Fibroblast of skin of left biceps (primary cell): ENCODE measurements at regions not wholly inside any gene's neighbourhood (a gene's known extent, or its start where the extent isn't known, plus 50 kb on each side); places are given as distances from the start of the nearest gene placed in this dataset.
"Not testable (repeated sequence)": the region's sequence is repeated elsewhere in the genome, so short reads cannot be mapped to it uniquely, and the experiment has no call there.

Experiments
- DNase-seq, 2 experiments: peaks; one replicate each; pipeline ENCODE4 v3.0.0-alpha.2; 2013; ENCODE audit warnings: low read depth in 2 of 2

DNA sequence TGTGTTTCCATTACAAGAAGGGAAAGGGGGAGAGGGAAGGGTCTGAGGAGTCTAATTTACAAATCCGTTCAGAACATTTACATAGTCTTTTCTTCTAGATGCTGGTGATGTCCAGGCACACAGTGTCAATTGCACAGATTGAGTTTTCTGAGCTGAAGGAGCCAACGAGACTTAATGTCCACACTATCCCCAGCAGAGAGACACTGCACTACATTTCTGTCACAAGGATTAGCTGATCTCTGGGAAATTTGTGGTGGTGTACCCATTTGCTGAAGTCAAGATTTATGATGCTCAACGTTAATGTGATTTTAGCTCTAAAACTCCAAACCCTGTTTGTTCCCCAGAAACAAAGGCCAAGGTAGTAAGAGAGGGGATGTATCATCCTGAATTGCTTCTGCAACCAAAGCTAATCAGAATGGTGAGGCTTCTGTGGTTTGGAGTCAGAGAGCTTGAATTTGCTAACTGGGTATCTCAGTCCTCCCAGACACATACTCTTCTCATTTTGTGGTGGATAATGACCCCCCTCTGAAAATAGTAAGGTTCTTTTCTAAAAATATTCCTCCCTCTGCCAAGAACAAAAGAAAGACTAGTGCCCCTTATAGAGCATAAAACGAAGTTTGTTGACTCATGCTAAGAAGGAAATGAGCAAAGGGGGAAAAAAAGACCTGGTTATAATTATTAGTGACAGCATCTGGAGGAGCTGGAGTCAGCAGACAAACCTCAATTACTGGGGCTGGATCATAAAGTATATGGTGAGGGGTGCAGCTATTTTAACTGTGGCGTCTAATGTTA lies 416.9 kb downstream of the PSAT1 start:
- peak; percentile 84 to 88 for DNase-seq

DNA sequence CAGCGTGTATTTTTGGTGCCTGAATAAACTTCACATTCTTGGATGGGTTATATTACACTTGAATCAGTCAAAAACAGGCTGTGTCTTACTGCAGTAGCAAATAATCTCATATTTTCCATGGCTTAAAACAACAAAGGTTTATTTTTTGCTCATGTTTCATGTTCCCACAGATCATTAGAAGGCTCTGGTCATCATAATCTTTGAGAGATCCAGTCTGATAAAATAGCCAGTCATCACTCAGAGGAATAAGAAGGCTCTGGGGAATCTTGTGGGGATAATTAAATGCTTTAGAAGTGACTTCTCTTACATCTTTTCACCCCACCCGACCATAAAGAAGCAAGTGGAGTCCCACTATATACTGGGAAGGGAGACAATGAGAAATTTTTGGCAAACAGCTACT lies 417.7 kb downstream of the PSAT1 start:
- DNase-seq: no peak

DNA sequence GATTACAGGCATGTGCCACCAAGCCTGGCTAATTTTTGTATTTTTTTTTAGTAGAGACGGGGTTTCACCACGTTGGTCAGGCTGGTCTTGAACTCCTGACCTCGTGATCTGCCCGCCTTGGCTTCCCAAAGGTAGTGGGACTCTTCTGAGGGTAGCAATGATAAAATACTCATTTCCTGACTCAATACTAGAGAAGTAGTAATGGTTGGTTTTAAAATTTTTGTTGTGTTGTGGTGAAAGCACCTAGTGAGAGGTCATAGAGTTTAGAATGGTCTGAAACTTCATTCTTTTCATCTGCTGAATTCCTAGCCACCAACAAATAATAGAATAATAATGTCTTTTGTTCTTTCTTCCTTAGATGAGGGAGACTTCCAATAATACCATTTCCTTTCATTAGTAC lies 422.1 kb downstream of the PSAT1 start:
- DNase-seq: not testable (repeated sequence)

DNA sequence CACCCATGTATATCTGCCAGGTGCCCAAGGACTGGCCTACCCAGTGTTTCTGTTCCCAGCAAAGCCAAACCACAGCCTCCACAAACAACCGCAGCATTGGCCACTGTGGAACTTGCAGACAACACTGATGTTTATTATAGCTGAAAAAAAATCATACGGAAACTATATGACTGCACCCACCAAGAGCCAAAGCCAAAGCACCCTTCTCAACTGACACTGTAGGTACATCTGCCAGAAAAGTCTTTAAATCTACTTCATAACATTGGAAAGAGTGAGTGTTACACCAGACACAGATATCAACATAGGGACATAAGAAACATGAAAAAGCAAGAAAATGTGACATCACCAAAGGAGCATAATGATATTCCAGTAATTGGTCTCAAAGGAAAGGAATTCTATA lies 428.0 kb downstream of the PSAT1 start:
- no peak for DNase-seq

DNA sequence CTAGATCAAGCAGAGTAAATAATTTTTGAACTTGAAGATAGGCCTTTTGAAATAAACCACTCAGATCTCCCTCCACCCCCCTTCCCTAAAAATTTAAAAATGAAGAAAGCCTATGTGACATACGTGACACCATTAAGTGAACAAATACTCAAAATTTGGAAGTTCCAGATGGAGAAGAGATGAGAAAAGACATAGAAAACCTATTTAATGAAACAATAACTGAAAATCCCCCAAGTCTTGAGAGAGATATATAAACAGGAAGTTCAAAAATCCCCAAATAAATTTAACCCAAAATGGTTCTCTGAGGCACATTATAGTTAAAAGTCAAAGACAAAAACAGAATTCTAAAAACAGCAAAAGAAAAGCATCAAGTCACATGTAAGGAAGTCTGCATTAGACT lies 428.6 kb downstream of the PSAT1 start:
- DNase-seq: no peak

DNA sequence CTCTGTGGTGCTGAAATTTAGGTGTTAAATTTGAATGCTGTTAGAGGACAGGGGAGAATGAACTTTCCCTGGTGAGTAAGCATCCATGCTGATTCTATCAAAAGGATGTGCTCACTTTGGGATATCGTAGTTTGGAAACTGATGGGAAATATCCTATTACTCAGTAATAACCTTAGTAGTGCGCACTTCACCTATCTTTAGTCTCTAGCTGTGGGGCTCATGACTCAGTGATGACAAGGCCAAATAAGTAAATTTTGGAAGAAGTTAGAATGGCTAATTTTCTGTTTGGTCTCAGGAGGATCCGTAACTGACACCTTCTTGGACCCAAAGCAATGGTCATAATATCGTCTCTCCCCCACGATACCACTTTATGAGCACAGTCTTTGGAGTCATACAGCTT lies 448.4 kb downstream of the PSAT1 start:
- no peak for DNase-seq

DNA sequence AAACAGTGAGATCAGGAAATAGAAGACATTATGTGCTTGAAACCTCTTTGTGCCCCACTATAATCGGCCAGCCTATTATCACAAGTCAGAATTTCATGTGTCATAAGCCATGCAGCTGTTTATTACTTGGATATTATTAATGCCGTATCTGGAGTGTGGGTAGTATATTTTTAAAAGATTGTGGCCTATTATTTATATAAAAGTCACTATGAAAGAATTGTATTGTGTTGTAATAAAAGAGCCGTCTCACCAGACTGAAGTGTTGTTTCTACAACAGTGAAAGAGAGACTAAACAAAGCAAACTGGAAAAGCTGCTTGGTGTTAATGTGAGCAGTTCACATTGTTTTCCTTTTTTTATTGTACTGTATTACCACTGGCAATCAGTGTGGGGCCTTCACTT lies 449.1 kb downstream of the PSAT1 start:
- no peak for DNase-seq

DNA sequence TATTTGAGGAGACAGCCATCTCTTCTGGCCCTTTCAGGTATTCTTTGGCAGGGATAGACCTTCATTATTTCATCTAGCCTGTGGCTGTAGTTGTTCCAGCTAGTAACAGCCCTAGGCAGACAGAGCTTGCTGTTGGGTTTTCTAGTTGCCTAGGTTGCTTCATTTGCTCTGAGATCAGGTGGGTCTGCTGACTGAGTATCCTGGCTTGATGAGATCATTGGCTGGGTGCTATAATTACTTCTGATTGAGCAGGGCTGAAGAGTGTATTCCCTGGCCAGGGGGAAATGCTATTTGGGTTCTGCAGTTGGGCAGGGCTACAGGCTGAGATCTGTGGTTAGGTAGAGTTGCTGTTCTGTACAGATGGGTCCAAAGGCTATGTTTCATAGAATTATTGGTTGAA lies 456.1 kb downstream of the PSAT1 start:
- DNase-seq: no peak

DNA sequence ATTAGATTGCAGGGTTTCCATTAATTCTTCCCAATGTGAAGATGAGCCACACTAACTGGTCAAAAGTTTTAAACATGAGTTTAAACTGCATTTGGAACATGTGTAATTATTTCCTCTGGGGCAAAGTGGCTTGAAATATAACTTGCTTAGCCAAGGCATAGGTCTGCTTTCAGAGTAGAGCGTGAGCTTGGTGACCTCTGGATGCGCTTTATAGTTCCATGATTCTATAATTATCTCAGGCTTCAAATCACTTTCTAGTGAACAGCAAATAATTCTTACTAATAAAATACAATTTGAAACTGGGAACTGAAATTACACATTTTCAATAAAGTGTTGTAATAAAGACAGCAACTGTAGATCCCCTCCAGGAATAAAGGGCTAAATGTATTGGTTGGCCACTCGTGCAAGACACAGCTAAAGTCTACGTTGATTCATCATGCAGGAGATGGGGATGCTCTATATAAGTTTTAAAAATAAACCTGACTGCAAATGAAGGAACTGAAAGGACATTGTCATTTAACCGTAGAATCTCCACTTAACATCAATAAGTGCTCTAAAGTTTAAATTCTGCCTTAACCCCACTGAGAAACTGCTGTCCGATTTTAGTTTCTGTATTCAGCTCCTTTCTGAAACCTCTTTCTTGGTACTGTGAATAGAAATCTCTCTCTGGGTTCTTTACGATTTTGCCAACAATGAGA lies 460.0 kb downstream of the PSAT1 start:
- DNase-seq: no peak

DNA sequence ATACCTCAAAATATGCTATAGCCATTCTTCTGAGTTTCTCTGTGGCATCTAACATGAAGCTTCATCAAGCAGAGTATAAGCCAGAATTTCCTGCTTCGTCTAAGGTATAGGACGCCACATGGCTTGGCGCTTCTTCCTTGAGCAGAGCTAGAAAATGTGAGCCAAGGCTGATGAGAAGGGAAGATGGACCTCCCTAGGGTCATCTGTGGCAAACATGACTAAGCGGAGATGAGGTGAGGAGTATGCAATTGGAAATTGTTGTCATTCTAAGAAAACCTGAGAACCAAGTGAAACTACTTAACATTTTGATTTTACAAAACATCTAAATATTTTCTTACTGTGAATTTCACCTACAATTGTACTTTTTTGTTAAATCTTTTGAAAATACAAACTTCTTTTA lies 466.5 kb downstream of the PSAT1 start:
- DNase-seq: no peak

DNA sequence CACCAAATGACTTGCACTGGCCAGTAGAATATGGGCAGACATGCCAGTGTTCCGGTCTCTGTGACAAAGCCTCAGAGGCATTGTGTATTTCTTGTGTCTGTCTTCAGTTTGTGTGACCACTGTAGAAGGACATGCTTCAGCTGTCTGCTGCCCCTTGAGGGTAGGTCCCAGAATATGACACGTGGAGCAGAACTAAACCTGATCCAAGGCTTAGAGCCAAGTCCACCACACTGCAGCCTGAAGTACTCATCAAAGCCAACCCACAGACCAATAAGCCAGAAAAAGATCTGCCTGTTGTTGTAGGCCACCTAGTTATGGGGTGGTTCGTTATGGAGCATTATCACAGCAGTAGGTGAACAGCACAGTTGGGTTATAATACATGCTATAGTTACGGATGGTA lies 468.9 kb downstream of the PSAT1 start:
- no peak for DNase-seq

DNA sequence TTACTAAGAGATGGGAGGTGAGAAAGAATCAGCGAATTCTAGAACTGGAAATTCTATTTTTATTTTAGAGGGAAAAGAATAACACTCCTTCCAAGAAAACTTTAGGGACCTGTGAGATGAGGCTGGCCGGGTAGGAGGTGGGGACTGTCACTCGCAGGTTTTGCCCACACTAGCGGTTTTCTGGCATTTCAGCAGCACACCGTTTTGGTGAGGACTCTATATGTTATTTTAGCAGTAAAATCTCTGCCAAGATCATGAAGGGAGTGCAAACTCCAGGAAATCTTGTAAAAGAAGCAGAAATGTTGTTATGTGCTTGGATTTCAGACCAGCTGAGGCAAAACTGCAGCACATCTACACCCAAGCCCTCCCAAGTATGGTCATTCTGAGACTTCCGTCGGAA lies 470.6 kb downstream of the PSAT1 start:
- DNase-seq: no peak

DNA sequence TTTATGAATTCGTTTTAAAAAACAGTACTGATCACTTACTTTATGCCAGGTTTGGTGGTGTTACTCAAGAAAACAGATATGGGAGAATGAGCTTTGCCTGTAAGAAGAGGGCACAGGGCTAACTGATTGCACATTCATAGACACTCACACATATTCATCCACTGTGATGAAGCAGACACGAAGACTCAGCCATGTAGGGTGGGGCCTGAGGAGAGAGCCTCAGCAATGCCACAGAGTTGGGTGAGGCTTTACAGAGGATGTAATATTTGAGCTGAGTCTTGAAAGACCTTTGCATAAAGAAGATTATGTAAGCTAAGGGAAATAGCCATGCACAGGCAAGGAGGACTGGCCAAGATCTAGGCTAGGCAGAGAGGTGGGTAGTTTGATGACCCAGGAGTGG lies 472.8 kb downstream of the PSAT1 start:
- DNase-seq: no peak

DNA sequence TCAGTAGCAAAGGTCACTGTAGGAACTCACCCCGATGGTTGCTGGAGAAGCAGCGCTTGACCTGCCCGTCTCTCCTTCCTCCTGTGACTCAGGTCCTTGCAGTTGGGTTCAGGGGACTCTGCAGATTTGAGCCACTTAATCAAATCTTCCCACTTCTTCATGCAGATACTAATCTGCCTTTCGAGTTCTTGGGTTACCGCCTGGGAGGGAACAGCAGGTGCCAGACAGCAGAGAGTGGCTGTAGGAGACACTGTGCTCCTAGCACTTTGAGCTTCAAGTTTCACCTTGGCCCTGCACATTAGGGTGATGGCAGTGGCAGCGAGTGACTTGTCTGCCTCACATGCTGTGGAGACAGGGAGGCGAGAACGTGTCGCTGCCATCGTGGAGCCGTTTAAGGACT lies 478.3 kb downstream of the PSAT1 start:
- DNase-seq: no peak

DNA sequence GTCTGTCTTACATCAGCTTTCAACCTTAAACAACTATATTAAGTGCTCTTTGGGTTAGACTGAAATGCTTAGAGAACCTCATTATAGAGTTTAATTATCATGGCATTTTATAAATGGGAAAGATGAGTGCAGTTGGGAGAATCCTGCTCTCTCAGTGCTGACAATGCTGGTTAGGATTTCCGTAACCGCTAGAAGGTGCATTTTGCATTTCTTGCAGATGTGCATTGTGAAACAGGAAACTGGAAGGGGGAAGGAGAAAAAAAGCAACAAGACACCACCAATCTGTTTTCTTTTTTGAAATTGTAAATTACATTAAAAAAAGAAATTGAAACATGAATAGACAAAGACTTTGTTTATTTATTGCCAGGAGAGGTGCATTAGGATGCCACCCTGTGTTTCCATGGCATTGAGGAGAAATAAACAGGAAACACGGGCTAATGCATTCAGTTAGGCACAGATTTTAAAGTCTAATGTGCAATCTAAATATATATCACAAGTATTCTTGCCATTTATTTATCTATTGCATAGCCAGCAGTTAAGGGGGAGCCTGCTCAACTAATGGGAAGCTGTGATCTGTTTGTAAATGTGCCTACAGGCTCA lies 478.9 kb downstream of the PSAT1 start:
- no peak for DNase-seq

DNA sequence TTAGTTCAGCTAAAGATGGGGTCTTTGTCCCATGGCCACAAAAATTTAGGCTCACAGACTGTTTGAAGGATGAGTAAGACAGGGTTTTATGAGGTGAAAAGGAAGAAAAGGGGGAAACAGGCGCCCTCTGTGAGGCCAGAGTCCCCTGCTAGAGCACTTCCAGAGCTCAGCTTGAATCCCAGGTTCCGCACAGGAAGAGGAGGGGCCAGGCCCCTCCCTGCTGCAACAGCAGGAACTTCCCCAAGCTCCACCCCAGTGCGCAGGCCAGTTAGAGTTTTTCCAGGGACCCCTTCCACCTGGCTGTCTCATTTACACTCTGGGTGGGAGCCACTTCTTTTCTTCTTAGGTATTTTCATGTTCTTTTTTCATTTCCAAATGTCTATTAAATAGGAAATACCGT lies 480.8 kb downstream of the PSAT1 start:
- DNase-seq: no peak

DNA sequence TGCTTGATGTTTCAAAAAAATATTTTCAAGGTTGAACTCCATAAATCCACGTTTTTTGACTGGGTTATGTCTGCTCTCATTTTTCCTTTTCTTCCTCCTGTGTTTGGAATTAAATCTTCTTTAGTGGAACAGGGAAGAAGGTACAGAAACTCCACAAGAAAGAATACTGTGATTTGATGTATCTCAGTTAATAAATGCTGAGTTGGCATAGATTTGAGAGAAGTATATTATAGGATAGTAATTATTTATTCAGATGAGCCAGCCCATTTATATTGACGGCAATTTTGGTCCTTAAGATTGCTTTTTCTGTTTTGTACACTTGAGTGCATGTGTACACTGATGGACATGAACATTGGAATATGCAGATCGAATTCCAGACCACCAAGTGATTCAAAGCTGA lies 481.4 kb downstream of the PSAT1 start:
- DNase-seq: no peak

DNA sequence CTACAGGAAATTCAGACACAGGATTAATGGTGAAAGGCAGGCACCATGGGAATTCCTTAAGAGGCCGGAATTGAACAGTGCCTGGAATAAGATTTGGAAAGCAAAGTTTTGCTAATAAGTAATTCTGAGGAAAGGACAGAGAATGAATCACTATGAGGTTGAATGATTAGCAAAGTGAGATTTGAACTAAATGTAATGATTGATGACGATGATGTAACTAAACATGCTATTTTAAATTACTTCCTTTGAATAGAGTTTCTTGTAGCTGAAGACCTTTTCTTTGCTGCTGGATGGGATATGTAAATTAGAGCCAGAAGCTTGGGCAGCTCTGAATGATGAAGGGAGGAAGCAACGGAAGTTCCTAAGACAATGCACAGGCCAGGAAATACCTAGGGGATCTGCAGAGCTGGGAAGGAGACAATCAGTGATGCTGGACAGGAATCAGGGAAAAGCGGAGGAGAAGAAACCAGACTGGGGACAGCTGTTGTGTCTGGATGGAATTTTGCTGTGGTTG lies 482.0 kb downstream of the PSAT1 start:
- peak; percentile 17 to 23 for DNase-seq

DNA sequence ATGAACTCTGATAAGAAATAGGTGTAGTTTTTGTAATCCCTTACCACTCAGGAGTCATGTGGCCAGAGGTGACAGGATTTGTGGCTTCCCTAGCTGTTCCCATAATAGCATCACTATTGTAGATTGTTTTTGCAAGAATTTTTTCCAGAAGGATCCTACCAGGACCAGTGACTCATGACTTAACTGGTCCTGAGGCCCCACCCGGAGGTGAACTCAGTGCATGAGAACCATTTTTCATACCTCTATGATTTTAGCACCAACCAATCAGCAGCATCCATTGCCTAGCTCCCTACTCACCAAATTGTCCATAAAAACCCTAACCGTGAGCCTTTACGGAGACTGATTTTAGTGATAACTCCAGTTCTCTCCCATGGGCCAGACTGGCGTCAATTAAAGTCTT lies 484.8 kb downstream of the PSAT1 start:
- DNase-seq: no peak

DNA sequence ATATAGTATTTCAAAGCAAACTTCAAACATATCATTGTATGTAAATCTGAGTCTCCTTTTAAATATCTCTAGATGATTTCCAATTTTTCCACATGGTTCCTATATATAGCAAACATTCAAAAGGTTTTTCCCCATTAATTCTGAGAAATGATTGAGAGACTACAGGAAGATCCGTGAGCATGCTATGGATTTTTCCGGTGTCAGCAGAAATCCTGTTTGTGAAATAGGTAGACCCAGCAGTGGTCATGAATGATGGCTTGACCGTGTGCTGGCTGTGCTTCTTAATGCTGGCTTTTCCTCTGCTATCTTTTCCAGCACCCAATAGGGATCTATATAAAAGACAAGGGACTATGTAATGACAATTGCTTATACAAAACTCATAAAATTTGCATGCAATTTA lies 485.3 kb downstream of the PSAT1 start:
- DNase-seq: no peak

DNA sequence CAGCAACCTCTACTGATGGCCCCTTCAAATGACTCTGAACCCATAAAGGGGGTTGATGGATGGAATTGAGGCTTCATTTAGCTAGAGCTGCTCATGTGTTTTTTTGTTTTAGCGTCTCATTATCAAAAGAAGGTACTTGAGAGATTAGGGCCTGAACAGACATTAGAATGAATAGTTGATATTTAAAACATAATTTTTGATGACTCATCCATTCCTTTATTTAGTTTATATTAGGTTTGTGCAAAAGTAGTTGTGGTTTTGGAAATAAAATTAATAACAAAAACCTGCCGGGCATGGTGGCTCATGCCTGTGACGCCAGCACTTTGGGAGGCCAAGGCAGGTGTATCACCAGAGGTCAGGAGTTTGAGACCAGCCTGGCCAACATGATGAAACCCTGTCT lies 485.9 kb downstream of the PSAT1 start:
- no peak for DNase-seq

DNA sequence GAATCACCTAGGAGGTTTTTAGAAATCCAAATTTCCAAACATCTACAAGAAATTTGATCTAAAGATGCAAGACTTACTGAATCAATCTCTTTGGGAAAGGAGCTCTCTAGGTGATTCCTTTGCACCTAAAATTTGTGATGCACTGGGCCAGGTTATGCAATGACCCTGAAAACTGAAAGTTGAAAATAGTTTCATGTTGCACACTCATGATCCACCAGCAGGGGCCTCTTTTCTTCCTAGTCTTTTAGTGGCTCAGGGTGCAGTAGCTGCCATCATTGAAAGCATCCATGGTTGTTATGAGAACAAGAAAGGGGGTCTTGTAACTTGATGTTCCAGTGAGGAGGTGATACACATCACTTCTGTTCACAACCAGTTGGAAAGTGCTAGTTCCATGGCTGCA lies 486.8 kb downstream of the PSAT1 start:
- no peak for DNase-seq

DNA sequence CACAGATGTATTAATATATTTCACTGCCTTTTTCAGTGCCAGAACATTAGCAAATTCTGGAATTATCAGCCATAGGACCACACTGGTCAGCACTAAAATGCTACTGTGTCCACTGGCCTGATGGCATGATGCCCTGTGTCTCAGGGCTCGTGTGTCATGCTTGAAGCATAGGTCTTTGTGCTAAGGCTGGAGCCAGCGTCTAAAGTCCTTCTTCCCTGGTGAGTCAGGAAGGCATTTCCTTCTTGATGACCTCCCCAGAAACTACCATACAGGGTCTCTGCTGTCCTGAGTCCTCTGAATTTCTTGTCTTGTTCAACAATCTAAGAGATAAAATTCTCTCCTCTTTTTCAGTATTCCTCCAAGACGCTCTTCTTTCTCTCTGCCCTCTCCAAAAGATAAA lies 489.9 kb downstream of the PSAT1 start:
- no peak for DNase-seq
